B cell (primary cell): ENCODE measurements at regions not wholly inside any gene's neighbourhood (a gene's known extent, or its start where the extent isn't known, plus 50 kb on each side); places are given as distances from the start of the nearest gene placed in this dataset.

ENCODE experiments used
- ATAC-seq: fragments of 200-7000 bp; cut with Tn5 transposase; one replicate; pipeline ENCODE4 v1.10.0; 2021; ENCODE audit warnings: low read depth, mild to moderate bottlenecking, moderate number of reproducible peaks, moderate library complexity
- CTCF ChIA-PET: fragments of 350-600 bp; sonication (Branson Sonifier 250); formaldehyde crosslinking; loops from one replicate; lab custom pipeline; 2021; ENCODE audit warnings: antibody characterized with exemption, inconsistent platforms; lab: Charles Lee
- POLR2A ChIA-PET: fragments of 350-600 bp; sonication (Branson Sonifier 250); formaldehyde crosslinking; loops from one replicate; lab custom pipeline; 2021; ENCODE audit warnings: antibody characterized with exemption; lab: Charles Lee
- DNase-seq: peaks from one replicate; pipeline ENCODE4 v3.0.0; 2013
- H2AFZ ChIP-seq: 2 replicates; pipeline ENCODE4 v1.6.1; 2012; ENCODE audit warnings: mild to moderate bottlenecking, low read depth, low read length; ENCODE audit not compliant: insufficient read depth, poor library complexity, severe bottlenecking
- H3K27ac ChIP-seq, 2 donors: 1 replicate in 1 of 2; 2 replicates in 1 of 2; pipeline ENCODE4 v1.5.1; 2012 to 2013; ENCODE audit warnings: low read length in 2 of 2, mild to moderate bottlenecking in 2 of 2, moderate library complexity in 1 of 2
- H3K27me3 ChIP-seq, 4 experiments: fragments of 200-600 bp in 1 of 4; sonication (generic) in 1 of 4; replicated peaks in 1 of 4; 1 replicate in 2 of 4; 2 replicates in 2 of 4; pipeline versions ENCODE4 v1.6.1 to v1.7.0; 2013 to 2016; ENCODE audit warnings: low read length in 3 of 4, mild to moderate bottlenecking in 2 of 4, mixed read lengths in 1 of 4, moderate library complexity in 1 of 4; ENCODE audit not compliant: insufficient read depth in 4 of 4, control insufficient read depth in 3 of 4; ENCODE audit errors: control extremely low read depth in 1 of 4
- H3K36me3 ChIP-seq, 2 experiments: replicated peaks in 1 of 2; 1 replicate in 1 of 2; 2 replicates in 1 of 2; pipeline versions ENCODE4 v1.6.1 to v1.7.1; 2013; ENCODE audit warnings: low read length in 1 of 2; ENCODE audit not compliant: insufficient read depth in 2 of 2, control insufficient read depth in 1 of 2; ENCODE audit errors: control extremely low read depth in 1 of 2, extremely low read depth in 1 of 2
- H3K4me1 ChIP-seq, 2 donors: fragments of 200-600 bp in 1 of 2; sonication (generic) in 1 of 2; 1 replicate in 1 of 2; 2 replicates in 1 of 2; pipeline versions ENCODE4 v1.5.1 to v1.6.1; 2013 to 2017; ENCODE audit warnings: low read length in 2 of 2; ENCODE audit not compliant: control insufficient read depth in 2 of 2, insufficient read depth in 2 of 2
- H3K4me2 ChIP-seq: replicated peaks from 2 replicates; pipeline ENCODE3; 2012; ENCODE audit warnings: mild to moderate bottlenecking, low read depth, low read length; ENCODE audit not compliant: poor library complexity, severe bottlenecking
- H3K4me3 ChIP-seq, 5 experiments: fragments of 200-600 bp in 1 of 5; sonication (generic) in 1 of 5; 1 replicate in 3 of 5; 2 replicates in 2 of 5; pipeline versions ENCODE4 v1.5.1 to v1.7.0; 2011 to 2016; ENCODE audit warnings: low read length in 4 of 5, mild to moderate bottlenecking in 4 of 5, low read depth in 2 of 5, control low read depth in 1 of 5, moderate library complexity in 1 of 5; ENCODE audit not compliant: insufficient read depth in 1 of 5; ENCODE audit errors: control extremely low read depth in 1 of 5, extremely low read depth in 1 of 5
- H3K79me2 ChIP-seq: fragments of 200-600 bp; sonication (generic); one replicate; pipeline ENCODE4 v1.6.0; 2016; ENCODE audit warnings: low read length; ENCODE audit not compliant: control insufficient read depth, insufficient read depth
- H3K9ac ChIP-seq: fragments of 200-600 bp; sonication (generic); 2 replicates; pipeline ENCODE4 v1.6.1; 2017; ENCODE audit warnings: mild to moderate bottlenecking, low read length, moderate library complexity
- H3K9me3 ChIP-seq, 3 donors: one replicate each; pipeline versions ENCODE4 v1.6.1 to v1.7.1; 2013; ENCODE audit warnings: low read length in 2 of 3; ENCODE audit not compliant: control insufficient read depth in 2 of 3, insufficient read depth in 1 of 3; ENCODE audit errors: control extremely low read depth in 1 of 3
- H4K20me1 ChIP-seq: 2 replicates; pipeline ENCODE4 v1.6.0; 2012; ENCODE audit warnings: mild to moderate bottlenecking, low read length; ENCODE audit not compliant: insufficient read depth, control insufficient read depth, poor library complexity, severe bottlenecking
- H3K27ac Mint-ChIP-seq: one replicate; pipeline ENCODE4 v1.8.0; 2021; ENCODE audit warnings: mixed read lengths
- H3K27me3 Mint-ChIP-seq: one replicate; pipeline ENCODE4 v1.8.0; 2021; ENCODE audit warnings: mixed read lengths
- H3K4me1 Mint-ChIP-seq: one replicate; pipeline ENCODE4 v1.8.0; 2021; ENCODE audit warnings: mixed read lengths
- H3K4me3 Mint-ChIP-seq: one replicate; pipeline ENCODE4 v1.8.0; 2021; ENCODE audit warnings: mixed read lengths
- H3K9me3 Mint-ChIP-seq: one replicate; pipeline ENCODE4 v1.8.0; 2022; ENCODE audit warnings: mixed read lengths; ENCODE audit not compliant: insufficient read depth
- EZH2 ChIP-seq: IDR thresholded peaks from 2 replicates; pipeline ENCODE4 v1.6.1; 2012; ENCODE audit warnings: borderline replicate concordance, low read depth, mild to moderate bottlenecking, moderate library complexity, low read length; ENCODE audit not compliant: insufficient read depth, poor library complexity, severe bottlenecking
- WGBS: methylation state at CpG from one replicate; pipeline ENCODE4 v1.1.5; 2013; ENCODE audit warnings: missing lambda C conversion rate; ENCODE audit not compliant: insufficient coverage; 5-methylcytosine and 5-hydroxymethylcytosine counted together
- intact Hi-C: fragments of 100-400 bp; cut with micrococcal nuclease; formaldehyde crosslinking; loops from one replicate; pipeline ENCODE4 v1.10.0; 2022
- TF ChIP-seq, protein P1 (sequence below): fragments of 200-600 bp; IDR thresholded peaks from one replicate; pipeline ENCODE4 v1.8.0; 2022; ENCODE audit warnings: antibody characterized with exemption, mild to moderate bottlenecking

DNA sequence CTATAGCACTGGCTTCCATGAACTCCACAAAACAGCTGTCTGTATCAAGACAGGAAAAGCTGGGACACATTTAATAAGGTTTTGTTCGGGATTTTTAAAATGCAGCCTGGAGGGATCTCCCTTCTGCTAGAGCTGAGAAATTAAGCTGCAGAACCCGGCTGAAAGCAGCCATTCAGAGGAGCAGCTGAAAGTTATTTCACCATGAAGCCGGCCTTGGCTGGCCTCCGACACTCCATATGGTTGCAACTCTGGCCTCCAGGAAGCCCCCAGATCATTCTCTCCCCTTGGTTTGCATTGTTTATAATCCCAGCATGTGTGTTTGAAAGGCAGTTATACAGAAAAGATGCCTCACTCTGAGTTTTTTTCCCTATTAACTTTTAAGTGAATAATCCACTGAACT lies 239.4 kb downstream of the SPATA18 start:
- no peaks in the 10 kb centered on the region for H3K9me3 Mint-ChIP-seq
- POLR2A ChIA-PET: no interaction called here
- no peak overlapping the region for H2AFZ ChIP-seq

GRCh38 chr4:52292245-52292644 lies 241.1 kb downstream of the SPATA18 start:
- Histone ChIP-seq H3K36me3 (no peaks in the 10 kb centered on the region), H2AFZ (no peak overlapping the region), H3K79me2 (no peaks in the 10 kb centered on the region), H3K27ac (no peak overlapping the region), H3K4me2 (no peak overlapping the region), H3K4me1 (no peaks in the 10 kb centered on the region), H3K9me3 (no peaks in the 10 kb centered on the region), H3K9ac (no peak overlapping the region), H3K4me3 (no peak overlapping the region), H3K27me3 (no peaks in the 10 kb centered on the region), H4K20me1 (no peaks in the 10 kb centered on the region)
- POLR2A ChIA-PET: no interaction called here
- ATAC-seq: no peak
- Mint-ChIP-seq H3K4me3 (no peak overlapping the region), H3K4me1 (no peaks in the 10 kb centered on the region), H3K27ac (no peak overlapping the region), H3K9me3 (no peaks in the 10 kb centered on the region), H3K27me3 (no peaks in the 10 kb centered on the region)
- TF ChIP-seq, protein P1, sequence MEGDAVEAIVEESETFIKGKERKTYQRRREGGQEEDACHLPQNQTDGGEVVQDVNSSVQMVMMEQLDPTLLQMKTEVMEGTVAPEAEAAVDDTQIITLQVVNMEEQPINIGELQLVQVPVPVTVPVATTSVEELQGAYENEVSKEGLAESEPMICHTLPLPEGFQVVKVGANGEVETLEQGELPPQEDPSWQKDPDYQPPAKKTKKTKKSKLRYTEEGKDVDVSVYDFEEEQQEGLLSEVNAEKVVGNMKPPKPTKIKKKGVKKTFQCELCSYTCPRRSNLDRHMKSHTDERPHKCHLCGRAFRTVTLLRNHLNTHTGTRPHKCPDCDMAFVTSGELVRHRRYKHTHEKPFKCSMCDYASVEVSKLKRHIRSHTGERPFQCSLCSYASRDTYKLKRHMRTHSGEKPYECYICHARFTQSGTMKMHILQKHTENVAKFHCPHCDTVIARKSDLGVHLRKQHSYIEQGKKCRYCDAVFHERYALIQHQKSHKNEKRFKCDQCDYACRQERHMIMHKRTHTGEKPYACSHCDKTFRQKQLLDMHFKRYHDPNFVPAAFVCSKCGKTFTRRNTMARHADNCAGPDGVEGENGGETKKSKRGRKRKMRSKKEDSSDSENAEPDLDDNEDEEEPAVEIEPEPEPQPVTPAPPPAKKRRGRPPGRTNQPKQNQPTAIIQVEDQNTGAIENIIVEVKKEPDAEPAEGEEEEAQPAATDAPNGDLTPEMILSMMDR: no peak
- no peak for TF ChIP-seq EZH2
- CTCF ChIA-PET: no interaction called here
- intact Hi-C loops: no loop called here
- no peak for DNase-seq

More for the DNA sequence above, 239.4 kb downstream of the SPATA18 start:
- Histone ChIP-seq H3K36me3 (no peaks in the 10 kb centered on the region), H3K9ac (no peak overlapping the region), H3K4me3 (no peak overlapping the region), H3K4me1 (no peaks in the 10 kb centered on the region), H3K27me3 (no peaks in the 10 kb centered on the region), H3K9me3 (no peaks in the 10 kb centered on the region), H4K20me1 (no peaks in the 10 kb centered on the region), H3K27ac (no peak overlapping the region), H3K4me2 (no peak overlapping the region), H3K79me2 (no peaks in the 10 kb centered on the region)
- ATAC-seq (no peak), DNase-seq (no peak)
- no peaks in the 10 kb centered on the region for H3K4me1 Mint-ChIP-seq
- H3K27me3 Mint-ChIP-seq: no peaks in the 10 kb centered on the region
- 85% methylated on average over 4 of the region's 4 CpGs for WGBS
- intact Hi-C loops: no loop called here
- CTCF ChIA-PET: no interaction called here
- no peak for TF ChIP-seq EZH2
- TF ChIP-seq, protein P1: no peak
- no peak overlapping the region for H3K4me3 Mint-ChIP-seq
- no peak overlapping the region for H3K27ac Mint-ChIP-seq
